WTC11 (cell line): ENCODE measurements at regions not wholly inside any gene's neighbourhood (a gene's known extent, or its start where the extent isn't known, plus 50 kb on each side); places are given as distances from the start of the nearest gene placed in this dataset.

Source experiments
- ATAC-seq: fragments of 200-7000 bp; cut with Tn5 transposase; 2 replicates; pipeline ENCODE4 v1.10.0; 2021; ENCODE audit warnings: mild to moderate bottlenecking, moderate library complexity
- CTCF ChIA-PET: fragments of 300-600 bp; sonication (Branson Sonifier 250); formaldehyde crosslinking; loops from one replicate; lab custom pipeline; 2021; ENCODE audit warnings: antibody characterized with exemption; lab: Charles Lee
- POLR2A ChIA-PET: fragments of 350-600 bp; sonication (Branson Sonifier 250); formaldehyde crosslinking; loops from one replicate; lab custom pipeline; 2021; ENCODE audit warnings: antibody characterized with exemption; lab: Charles Lee
- DNase-seq: peaks from one replicate; pipeline ENCODE4 v3.0.0; 2021; ENCODE audit warnings: low spot score
- H3K27ac Mint-ChIP-seq: 2 replicates; pipeline ENCODE4 v1.8.0; 2021; ENCODE audit warnings: mixed read lengths
- H3K27me3 Mint-ChIP-seq: 2 replicates; pipeline ENCODE4 v1.8.0; 2021; ENCODE audit warnings: low read depth, mild to moderate bottlenecking, moderate library complexity, mixed read lengths
- H3K36me3 Mint-ChIP-seq: 2 replicates; pipeline ENCODE4 v1.8.0; 2021; ENCODE audit warnings: mixed read lengths
- H3K4me1 Mint-ChIP-seq: 2 replicates; pipeline ENCODE4 v1.8.0; 2022; ENCODE audit warnings: mixed read lengths
- H3K4me3 Mint-ChIP-seq: 2 replicates; pipeline ENCODE4 v1.8.0; 2021; ENCODE audit warnings: mild to moderate bottlenecking, moderate library complexity, mixed read lengths
- H3K9me3 Mint-ChIP-seq: 2 replicates; pipeline ENCODE4 v1.8.0; 2021; ENCODE audit warnings: mixed read lengths
- CREB1 ChIP-seq: sonication (generic); formaldehyde crosslinking; IDR thresholded peaks from 2 replicates; pipeline ENCODE4 v1.8.0; 2023; ENCODE audit warnings: mild to moderate bottlenecking, missing genetic modification reagents
- FOXK1 ChIP-seq: sonication (generic); formaldehyde crosslinking; IDR thresholded peaks from 2 replicates; pipeline ENCODE4 v1.8.0; 2022; ENCODE audit warnings: mild to moderate bottlenecking, moderate library complexity, missing genetic modification reagents
- GTF2I ChIP-seq: fragments of 250-450 bp; sonication (Bioruptor Pico); conservative IDR thresholded peaks from 2 replicates; pipeline ENCODE4 v1.4.0; 2021; ENCODE audit warnings: mild to moderate bottlenecking
- JUN ChIP-seq: sonication (generic); formaldehyde crosslinking; IDR thresholded peaks from 2 replicates; pipeline ENCODE4 v1.8.0; 2023; ENCODE audit warnings: mild to moderate bottlenecking, missing genetic modification reagents
- SP1 ChIP-seq: sonication (generic); formaldehyde crosslinking; conservative IDR thresholded peaks from 2 replicates; pipeline ENCODE4 v1.8.1; 2022; ENCODE audit warnings: missing genetic modification reagents
- ZNF121 ChIP-seq: sonication (generic); formaldehyde crosslinking; IDR thresholded peaks from 2 replicates; pipeline ENCODE4 v1.8.0; 2023; ENCODE audit warnings: missing genetic modification reagents
- ZNF232 ChIP-seq: sonication (generic); formaldehyde crosslinking; IDR thresholded peaks from 2 replicates; pipeline ENCODE4 v1.8.0; 2022; ENCODE audit warnings: mild to moderate bottlenecking, missing genetic modification reagents
- TF ChIP-seq, protein P1 (sequence below): sonication (generic); formaldehyde crosslinking; IDR thresholded peaks from 2 replicates; pipeline ENCODE4 v1.8.0; 2023; ENCODE audit warnings: mild to moderate bottlenecking, missing genetic modification reagents
- TF ChIP-seq, protein P2 (sequence below): fragments of 250-450 bp; sonication (Bioruptor Pico); IDR thresholded peaks from 2 replicates; pipeline ENCODE4 v1.9.0; 2021; ENCODE audit warnings: mild to moderate bottlenecking
- TF ChIP-seq, protein P3 (sequence below): sonication (generic); formaldehyde crosslinking; IDR thresholded peaks from 2 replicates; pipeline ENCODE4 v1.8.1; 2023; ENCODE audit warnings: mild to moderate bottlenecking, moderate library complexity, missing genetic modification reagents
- TF ChIP-seq, protein P4 (sequence below): fragments of 200-600 bp; IDR thresholded peaks from 2 replicates; pipeline ENCODE4 v1.8.0; 2022; ENCODE audit warnings: antibody characterized with exemption
- TF ChIP-seq, protein P5 (sequence below): fragments of 250-450 bp; sonication (Bioruptor Pico); IDR thresholded peaks from 2 replicates; pipeline ENCODE4 v1.9.0; 2021; ENCODE audit warnings: mild to moderate bottlenecking
- TF ChIP-seq, protein P6 (sequence below): sonication (generic); formaldehyde crosslinking; IDR thresholded peaks from 2 replicates; pipeline ENCODE4 v1.8.1; 2022; ENCODE audit warnings: missing genetic modification reagents, borderline replicate concordance
- TF ChIP-seq, protein P7 (sequence below): sonication (generic); formaldehyde crosslinking; IDR thresholded peaks from 2 replicates; pipeline ENCODE4 v1.8.1; 2023; ENCODE audit warnings: mild to moderate bottlenecking, missing genetic modification reagents
- TF ChIP-seq, protein P8 (sequence below): sonication (generic); formaldehyde crosslinking; IDR thresholded peaks from 2 replicates; pipeline ENCODE4 v1.8.0; 2022; ENCODE audit warnings: mild to moderate bottlenecking, missing genetic modification reagents
- TF ChIP-seq, protein P9 (sequence below): fragments of 250-450 bp; sonication (Bioruptor Pico); IDR thresholded peaks from 2 replicates; pipeline ENCODE4 v1.9.0; 2021; ENCODE audit warnings: moderate library complexity, mild to moderate bottlenecking, inconsistent platforms, borderline replicate concordance

DNA sequence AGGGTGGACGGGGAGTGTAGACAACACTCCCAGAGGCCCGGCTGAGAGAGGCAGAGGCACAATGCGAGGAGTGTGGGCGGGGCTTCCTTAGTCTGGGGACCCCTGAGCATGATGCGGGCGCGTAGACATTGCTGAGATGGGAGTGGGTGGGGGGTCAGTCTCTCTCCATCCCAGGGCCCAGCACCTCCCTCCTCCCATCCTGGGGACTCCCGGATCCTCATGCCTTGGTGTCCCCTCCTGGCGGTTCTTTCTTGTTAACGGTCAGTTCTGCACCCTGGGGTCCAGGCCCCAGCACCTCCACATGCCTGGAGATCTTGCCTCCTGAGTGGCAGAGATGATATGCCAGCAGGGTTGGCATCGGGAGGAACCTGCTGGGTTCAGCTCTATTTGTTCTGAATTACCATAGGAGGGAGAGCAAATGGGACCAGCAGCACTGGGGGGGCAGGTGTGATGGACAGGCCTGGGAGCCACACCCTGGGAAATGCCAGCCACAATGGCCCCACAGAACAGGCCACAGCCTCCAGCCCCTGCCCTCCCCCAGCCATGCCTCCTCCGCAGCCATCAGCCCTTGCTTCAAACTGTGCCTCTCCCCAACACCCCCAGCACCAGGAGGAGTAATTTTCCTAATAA lies 55.7 kb downstream of the RTL6 start:
- POLR2A ChIA-PET: no interaction called here
- Mint-ChIP-seq H3K27ac (no peak overlapping the region), H3K27me3 (no peaks in the 10 kb centered on the region), H3K36me3 (peaks cover 5% of the 10 kb centered on the region), H3K4me1 (0 out of 2 replicates have a peak, but pooled peaks cover 3% of the 10 kb centered on the region), H3K9me3 (peaks cover 4% of the 10 kb centered on the region), H3K4me3 (no peak overlapping the region)
- ATAC-seq (no peak), DNase-seq (no peak)
- no peak for TF ChIP-seq ZNF232
- no peak for TF ChIP-seq SP1 (CRISPR knock-in tag)
- TF ChIP-seq, protein P1, sequence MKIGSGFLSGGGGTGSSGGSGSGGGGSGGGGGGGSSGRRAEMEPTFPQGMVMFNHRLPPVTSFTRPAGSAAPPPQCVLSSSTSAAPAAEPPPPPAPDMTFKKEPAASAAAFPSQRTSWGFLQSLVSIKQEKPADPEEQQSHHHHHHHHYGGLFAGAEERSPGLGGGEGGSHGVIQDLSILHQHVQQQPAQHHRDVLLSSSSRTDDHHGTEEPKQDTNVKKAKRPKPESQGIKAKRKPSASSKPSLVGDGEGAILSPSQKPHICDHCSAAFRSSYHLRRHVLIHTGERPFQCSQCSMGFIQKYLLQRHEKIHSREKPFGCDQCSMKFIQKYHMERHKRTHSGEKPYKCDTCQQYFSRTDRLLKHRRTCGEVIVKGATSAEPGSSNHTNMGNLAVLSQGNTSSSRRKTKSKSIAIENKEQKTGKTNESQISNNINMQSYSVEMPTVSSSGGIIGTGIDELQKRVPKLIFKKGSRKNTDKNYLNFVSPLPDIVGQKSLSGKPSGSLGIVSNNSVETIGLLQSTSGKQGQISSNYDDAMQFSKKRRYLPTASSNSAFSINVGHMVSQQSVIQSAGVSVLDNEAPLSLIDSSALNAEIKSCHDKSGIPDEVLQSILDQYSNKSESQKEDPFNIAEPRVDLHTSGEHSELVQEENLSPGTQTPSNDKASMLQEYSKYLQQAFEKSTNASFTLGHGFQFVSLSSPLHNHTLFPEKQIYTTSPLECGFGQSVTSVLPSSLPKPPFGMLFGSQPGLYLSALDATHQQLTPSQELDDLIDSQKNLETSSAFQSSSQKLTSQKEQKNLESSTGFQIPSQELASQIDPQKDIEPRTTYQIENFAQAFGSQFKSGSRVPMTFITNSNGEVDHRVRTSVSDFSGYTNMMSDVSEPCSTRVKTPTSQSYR (CRISPR knock-in tag): no peak
- TF ChIP-seq, protein P2, sequence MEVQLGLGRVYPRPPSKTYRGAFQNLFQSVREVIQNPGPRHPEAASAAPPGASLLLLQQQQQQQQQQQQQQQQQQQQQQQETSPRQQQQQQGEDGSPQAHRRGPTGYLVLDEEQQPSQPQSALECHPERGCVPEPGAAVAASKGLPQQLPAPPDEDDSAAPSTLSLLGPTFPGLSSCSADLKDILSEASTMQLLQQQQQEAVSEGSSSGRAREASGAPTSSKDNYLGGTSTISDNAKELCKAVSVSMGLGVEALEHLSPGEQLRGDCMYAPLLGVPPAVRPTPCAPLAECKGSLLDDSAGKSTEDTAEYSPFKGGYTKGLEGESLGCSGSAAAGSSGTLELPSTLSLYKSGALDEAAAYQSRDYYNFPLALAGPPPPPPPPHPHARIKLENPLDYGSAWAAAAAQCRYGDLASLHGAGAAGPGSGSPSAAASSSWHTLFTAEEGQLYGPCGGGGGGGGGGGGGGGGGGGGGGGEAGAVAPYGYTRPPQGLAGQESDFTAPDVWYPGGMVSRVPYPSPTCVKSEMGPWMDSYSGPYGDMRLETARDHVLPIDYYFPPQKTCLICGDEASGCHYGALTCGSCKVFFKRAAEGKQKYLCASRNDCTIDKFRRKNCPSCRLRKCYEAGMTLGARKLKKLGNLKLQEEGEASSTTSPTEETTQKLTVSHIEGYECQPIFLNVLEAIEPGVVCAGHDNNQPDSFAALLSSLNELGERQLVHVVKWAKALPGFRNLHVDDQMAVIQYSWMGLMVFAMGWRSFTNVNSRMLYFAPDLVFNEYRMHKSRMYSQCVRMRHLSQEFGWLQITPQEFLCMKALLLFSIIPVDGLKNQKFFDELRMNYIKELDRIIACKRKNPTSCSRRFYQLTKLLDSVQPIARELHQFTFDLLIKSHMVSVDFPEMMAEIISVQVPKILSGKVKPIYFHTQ (CRISPR knock-in tag): no peak
- TF ChIP-seq, protein P3, sequence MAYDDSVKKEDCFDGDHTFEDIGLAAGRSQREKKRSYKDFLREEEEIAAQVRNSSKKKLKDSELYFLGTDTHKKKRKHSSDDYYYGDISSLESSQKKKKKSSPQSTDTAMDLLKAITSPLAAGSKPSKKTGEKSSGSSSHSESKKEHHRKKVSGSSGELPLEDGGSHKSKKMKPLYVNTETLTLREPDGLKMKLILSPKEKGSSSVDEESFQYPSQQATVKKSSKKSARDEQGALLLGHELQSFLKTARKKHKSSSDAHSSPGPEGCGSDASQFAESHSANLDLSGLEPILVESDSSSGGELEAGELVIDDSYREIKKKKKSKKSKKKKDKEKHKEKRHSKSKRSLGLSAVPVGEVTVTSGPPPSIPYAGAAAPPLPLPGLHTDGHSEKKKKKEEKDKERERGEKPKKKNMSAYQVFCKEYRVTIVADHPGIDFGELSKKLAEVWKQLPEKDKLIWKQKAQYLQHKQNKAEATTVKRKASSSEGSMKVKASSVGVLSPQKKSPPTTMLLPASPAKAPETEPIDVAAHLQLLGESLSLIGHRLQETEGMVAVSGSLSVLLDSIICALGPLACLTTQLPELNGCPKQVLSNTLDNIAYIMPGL (CRISPR knock-in tag): no peak
- TF ChIP-seq, protein P4, sequence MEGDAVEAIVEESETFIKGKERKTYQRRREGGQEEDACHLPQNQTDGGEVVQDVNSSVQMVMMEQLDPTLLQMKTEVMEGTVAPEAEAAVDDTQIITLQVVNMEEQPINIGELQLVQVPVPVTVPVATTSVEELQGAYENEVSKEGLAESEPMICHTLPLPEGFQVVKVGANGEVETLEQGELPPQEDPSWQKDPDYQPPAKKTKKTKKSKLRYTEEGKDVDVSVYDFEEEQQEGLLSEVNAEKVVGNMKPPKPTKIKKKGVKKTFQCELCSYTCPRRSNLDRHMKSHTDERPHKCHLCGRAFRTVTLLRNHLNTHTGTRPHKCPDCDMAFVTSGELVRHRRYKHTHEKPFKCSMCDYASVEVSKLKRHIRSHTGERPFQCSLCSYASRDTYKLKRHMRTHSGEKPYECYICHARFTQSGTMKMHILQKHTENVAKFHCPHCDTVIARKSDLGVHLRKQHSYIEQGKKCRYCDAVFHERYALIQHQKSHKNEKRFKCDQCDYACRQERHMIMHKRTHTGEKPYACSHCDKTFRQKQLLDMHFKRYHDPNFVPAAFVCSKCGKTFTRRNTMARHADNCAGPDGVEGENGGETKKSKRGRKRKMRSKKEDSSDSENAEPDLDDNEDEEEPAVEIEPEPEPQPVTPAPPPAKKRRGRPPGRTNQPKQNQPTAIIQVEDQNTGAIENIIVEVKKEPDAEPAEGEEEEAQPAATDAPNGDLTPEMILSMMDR: no peak
- TF ChIP-seq GTF2I (CRISPR knock-in tag): no peak
- TF ChIP-seq, protein P5, sequence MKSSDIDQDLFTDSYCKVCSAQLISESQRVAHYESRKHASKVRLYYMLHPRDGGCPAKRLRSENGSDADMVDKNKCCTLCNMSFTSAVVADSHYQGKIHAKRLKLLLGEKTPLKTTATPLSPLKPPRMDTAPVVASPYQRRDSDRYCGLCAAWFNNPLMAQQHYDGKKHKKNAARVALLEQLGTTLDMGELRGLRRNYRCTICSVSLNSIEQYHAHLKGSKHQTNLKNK (CRISPR knock-in tag): no peak
- TF ChIP-seq, protein P6, sequence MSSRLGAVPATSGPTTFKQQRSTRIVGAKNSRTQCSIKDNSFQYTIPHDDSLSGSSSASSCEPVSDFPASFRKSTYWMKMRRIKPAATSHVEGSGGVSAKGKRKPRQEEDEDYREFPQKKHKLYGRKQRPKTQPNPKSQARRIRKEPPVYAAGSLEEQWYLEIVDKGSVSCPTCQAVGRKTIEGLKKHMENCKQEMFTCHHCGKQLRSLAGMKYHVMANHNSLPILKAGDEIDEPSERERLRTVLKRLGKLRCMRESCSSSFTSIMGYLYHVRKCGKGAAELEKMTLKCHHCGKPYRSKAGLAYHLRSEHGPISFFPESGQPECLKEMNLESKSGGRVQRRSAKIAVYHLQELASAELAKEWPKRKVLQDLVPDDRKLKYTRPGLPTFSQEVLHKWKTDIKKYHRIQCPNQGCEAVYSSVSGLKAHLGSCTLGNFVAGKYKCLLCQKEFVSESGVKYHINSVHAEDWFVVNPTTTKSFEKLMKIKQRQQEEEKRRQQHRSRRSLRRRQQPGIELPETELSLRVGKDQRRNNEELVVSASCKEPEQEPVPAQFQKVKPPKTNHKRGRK (CRISPR knock-in tag): no peak
- TF ChIP-seq, protein P7, sequence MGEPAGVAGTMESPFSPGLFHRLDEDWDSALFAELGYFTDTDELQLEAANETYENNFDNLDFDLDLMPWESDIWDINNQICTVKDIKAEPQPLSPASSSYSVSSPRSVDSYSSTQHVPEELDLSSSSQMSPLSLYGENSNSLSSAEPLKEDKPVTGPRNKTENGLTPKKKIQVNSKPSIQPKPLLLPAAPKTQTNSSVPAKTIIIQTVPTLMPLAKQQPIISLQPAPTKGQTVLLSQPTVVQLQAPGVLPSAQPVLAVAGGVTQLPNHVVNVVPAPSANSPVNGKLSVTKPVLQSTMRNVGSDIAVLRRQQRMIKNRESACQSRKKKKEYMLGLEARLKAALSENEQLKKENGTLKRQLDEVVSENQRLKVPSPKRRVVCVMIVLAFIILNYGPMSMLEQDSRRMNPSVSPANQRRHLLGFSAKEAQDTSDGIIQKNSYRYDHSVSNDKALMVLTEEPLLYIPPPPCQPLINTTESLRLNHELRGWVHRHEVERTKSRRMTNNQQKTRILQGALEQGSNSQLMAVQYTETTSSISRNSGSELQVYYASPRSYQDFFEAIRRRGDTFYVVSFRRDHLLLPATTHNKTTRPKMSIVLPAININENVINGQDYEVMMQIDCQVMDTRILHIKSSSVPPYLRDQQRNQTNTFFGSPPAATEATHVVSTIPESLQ (CRISPR knock-in tag): no peak
- TF ChIP-seq, protein P8, sequence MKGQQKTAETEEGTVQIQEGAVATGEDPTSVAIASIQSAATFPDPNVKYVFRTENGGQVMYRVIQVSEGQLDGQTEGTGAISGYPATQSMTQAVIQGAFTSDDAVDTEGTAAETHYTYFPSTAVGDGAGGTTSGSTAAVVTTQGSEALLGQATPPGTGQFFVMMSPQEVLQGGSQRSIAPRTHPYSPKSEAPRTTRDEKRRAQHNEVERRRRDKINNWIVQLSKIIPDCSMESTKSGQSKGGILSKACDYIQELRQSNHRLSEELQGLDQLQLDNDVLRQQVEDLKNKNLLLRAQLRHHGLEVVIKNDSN (CRISPR knock-in tag): no peak
- TF ChIP-seq CREB1 (CRISPR knock-in tag): no peak
- no peak for TF ChIP-seq FOXK1 (CRISPR knock-in tag)
- TF ChIP-seq, protein P9, sequence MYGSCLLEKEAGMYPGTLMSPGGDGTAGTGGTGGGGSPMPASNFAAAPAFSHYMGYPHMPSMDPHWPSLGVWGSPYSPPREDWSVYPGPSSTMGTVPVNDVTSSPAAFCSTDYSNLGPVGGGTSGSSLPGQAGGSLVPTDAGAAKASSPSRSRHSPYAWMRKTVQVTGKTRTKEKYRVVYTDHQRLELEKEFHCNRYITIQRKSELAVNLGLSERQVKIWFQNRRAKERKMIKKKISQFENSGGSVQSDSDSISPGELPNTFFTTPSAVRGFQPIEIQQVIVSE (CRISPR knock-in tag): no peak
- no peak for TF ChIP-seq ZNF121
- no peak for TF ChIP-seq JUN
- CTCF ChIA-PET: interaction anchor here (1.4 to 4.2 kb wide), 2 partner anchors 361 to 449 kb away, joined by 4 to 18 read pairs; no protein-coding TSS in a partner anchor
